Keratinocyte (primary cell): ENCODE measurements at regions not wholly inside any gene's neighbourhood (a gene's known extent, or its start where the extent isn't known, plus 50 kb on each side); places are given as distances from the start of the nearest gene placed in this dataset.

Experiments used
- DNase-seq: peaks from one replicate; pipeline ENCODE4 v3.0.0-alpha.2; 2011; ENCODE audit warnings: low read depth, missing footprints, low spot score
- FAIRE-seq: peaks from 2 replicates; lab custom pipeline; 2011; peaks lifted over from hg19 to GRCh38; lab: Jason Lieb, UNC
- H2AFZ ChIP-seq: 2 replicates; pipeline ENCODE4 v1.6.0; 2012; ENCODE audit warnings: low read length, control low read depth, inconsistent platforms; ENCODE audit not compliant: control insufficient read depth
- H3K27ac ChIP-seq: 2 replicates; pipeline ENCODE4 v1.5.1; 2011; ENCODE audit warnings: low read length; ENCODE audit not compliant: control insufficient read depth, insufficient read depth
- H3K27me3 ChIP-seq: 3 replicates; pipeline ENCODE4 v1.6.0; 2011; ENCODE audit warnings: low read length; ENCODE audit not compliant: control insufficient read depth, insufficient read depth; ENCODE audit errors: extremely low read depth
- H3K36me3 ChIP-seq, 2 experiments: 2 replicates in 1 of 2; 3 replicates in 1 of 2; pipeline ENCODE4 v1.5.1; 2011; ENCODE audit warnings: low read length in 2 of 2, mild to moderate bottlenecking in 1 of 2; ENCODE audit not compliant: control insufficient read depth in 2 of 2, insufficient read depth in 2 of 2; ENCODE audit errors: extremely low read depth in 1 of 2
- H3K4me1 ChIP-seq: 3 replicates; pipeline ENCODE4 v1.5.1; 2011; ENCODE audit warnings: low read length; ENCODE audit not compliant: control insufficient read depth, insufficient read depth; ENCODE audit errors: extremely low read depth
- H3K4me2 ChIP-seq: 3 replicates; pipeline ENCODE4 v1.6.0; 2011; ENCODE audit warnings: low read depth, low read length; ENCODE audit not compliant: control insufficient read depth, insufficient read depth; ENCODE audit errors: extremely low read depth
- H3K4me3 ChIP-seq, 3 experiments: fragments of 200-600 bp in 1 of 3; sonication (generic) in 1 of 3; 2 replicates in 2 of 3; 3 replicates in 1 of 3; pipeline ENCODE4 v1.5.1; 2011 to 2016; ENCODE audit warnings: low read length in 3 of 3, mild to moderate bottlenecking in 3 of 3, control low read depth in 2 of 3, inconsistent platforms in 1 of 3, low read depth in 1 of 3, mixed read lengths in 1 of 3, mixed run types in 1 of 3, moderate library complexity in 1 of 3; ENCODE audit not compliant: control insufficient read depth in 2 of 3, insufficient read depth in 2 of 3; ENCODE audit errors: extremely low read depth in 1 of 3
- H3K79me2 ChIP-seq: 2 replicates; pipeline ENCODE4 v1.6.0; 2012; ENCODE audit warnings: low read length; ENCODE audit not compliant: control insufficient read depth, insufficient read depth
- H3K9ac ChIP-seq: 3 replicates; pipeline ENCODE4 v1.6.0; 2011; ENCODE audit warnings: low read length; ENCODE audit not compliant: control insufficient read depth, insufficient read depth; ENCODE audit errors: extremely low read depth
- H3K9me1 ChIP-seq: 3 replicates; pipeline ENCODE4 v1.6.0; 2011; ENCODE audit warnings: low read length; ENCODE audit not compliant: control insufficient read depth, insufficient read depth; ENCODE audit errors: extremely low read depth
- H3K9me3 ChIP-seq: 2 replicates; pipeline ENCODE4 v1.5.1; 2012; ENCODE audit warnings: low read depth, low read length; ENCODE audit not compliant: control insufficient read depth
- H4K20me1 ChIP-seq: 3 replicates; pipeline ENCODE4 v1.6.0; 2011; ENCODE audit warnings: low read length; ENCODE audit not compliant: control insufficient read depth, insufficient read depth; ENCODE audit errors: extremely low read depth
- EZH2 ChIP-seq: IDR thresholded peaks from one replicate; pipeline ENCODE4 v1.6.1; 2012; ENCODE audit warnings: inconsistent platforms, mild to moderate bottlenecking, low read length, moderate library complexity
- dilution Hi-C: fragments of 300-500 bp; cut with MboI; formaldehyde crosslinking; loops from one replicate; pipeline ENCODE4 v1.7.0; 2020; ENCODE audit warnings: low sequenced_read_pairs; ENCODE audit not compliant: extremely low pct_ligation_motif_present
- TF ChIP-seq, protein P1 (sequence below), 3 experiments: IDR thresholded peaks in 1 of 3; conservative IDR thresholded peaks in 1 of 3; optimal IDR thresholded peaks in 1 of 3; 2 replicates in 2 of 3; 3 replicates in 1 of 3; pipeline versions ENCODE3 to v1.5.1; 2011; ENCODE audit warnings: low read length in 3 of 3, mild to moderate bottlenecking in 3 of 3, moderate library complexity in 2 of 3, control low read depth in 1 of 3, inconsistent platforms in 1 of 3; ENCODE audit not compliant: insufficient read depth in 2 of 3; ENCODE audit errors: extremely low read depth in 1 of 3

DNA sequence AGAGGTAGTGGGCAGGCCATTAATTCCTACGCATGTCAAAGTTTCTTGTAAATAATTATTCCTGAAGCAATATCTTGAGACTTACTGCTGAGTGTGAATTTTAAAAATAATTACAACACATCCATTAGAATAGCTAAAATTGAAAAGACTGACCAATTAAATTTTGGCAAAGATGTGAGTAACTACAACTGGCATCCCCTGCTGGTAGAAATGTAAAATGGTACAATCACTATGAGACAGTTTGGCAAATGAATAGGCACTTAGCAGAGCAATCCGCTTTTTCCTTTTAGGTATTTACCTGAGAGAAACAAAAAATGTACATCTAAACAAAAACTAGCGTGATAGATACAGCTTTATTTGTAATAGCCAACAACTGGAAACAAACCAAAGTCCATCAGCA, 798.9 kb downstream of the BRINP3 start:
- no peaks in the 10 kb centered on the region for H3K79me2 ChIP-seq
- dilution Hi-C loops, result no loop called here
- no peak for FAIRE-seq
- no peaks in the 10 kb centered on the region for H3K36me3 ChIP-seq
- no peak overlapping the region for H3K9ac ChIP-seq
- no peaks in the 10 kb centered on the region for H3K4me1 ChIP-seq
- no peak for TF ChIP-seq EZH2
- TF ChIP-seq, protein P1, sequence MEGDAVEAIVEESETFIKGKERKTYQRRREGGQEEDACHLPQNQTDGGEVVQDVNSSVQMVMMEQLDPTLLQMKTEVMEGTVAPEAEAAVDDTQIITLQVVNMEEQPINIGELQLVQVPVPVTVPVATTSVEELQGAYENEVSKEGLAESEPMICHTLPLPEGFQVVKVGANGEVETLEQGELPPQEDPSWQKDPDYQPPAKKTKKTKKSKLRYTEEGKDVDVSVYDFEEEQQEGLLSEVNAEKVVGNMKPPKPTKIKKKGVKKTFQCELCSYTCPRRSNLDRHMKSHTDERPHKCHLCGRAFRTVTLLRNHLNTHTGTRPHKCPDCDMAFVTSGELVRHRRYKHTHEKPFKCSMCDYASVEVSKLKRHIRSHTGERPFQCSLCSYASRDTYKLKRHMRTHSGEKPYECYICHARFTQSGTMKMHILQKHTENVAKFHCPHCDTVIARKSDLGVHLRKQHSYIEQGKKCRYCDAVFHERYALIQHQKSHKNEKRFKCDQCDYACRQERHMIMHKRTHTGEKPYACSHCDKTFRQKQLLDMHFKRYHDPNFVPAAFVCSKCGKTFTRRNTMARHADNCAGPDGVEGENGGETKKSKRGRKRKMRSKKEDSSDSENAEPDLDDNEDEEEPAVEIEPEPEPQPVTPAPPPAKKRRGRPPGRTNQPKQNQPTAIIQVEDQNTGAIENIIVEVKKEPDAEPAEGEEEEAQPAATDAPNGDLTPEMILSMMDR (optimal IDR thresholded peaks at IDR 0.05 in 1 of 3, IDR thresholded peaks at IDR 0.05 in 1 of 3, conservative IDR thresholded peaks at IDR 0.05 in 1 of 3; ENCODE audit: extremely low read depth in 1 of 3, insufficient read depth in 2 of 3, low read length in 3 of 3), result peak in 1 of 3 experiments; percentile 61
- no peaks in the 10 kb centered on the region for H3K9me3 ChIP-seq
- H3K4me3 ChIP-seq, result no peak overlapping the region
- no peak overlapping the region for H3K27ac ChIP-seq
- no peak for DNase-seq
- no peak overlapping the region for H2AFZ ChIP-seq
- H3K27me3 ChIP-seq, result no peaks in the 10 kb centered on the region
- H3K9me1 ChIP-seq, result no peaks in the 10 kb centered on the region
- H3K4me2 ChIP-seq, result no peak overlapping the region
- no peaks in the 10 kb centered on the region for H4K20me1 ChIP-seq

DNA sequence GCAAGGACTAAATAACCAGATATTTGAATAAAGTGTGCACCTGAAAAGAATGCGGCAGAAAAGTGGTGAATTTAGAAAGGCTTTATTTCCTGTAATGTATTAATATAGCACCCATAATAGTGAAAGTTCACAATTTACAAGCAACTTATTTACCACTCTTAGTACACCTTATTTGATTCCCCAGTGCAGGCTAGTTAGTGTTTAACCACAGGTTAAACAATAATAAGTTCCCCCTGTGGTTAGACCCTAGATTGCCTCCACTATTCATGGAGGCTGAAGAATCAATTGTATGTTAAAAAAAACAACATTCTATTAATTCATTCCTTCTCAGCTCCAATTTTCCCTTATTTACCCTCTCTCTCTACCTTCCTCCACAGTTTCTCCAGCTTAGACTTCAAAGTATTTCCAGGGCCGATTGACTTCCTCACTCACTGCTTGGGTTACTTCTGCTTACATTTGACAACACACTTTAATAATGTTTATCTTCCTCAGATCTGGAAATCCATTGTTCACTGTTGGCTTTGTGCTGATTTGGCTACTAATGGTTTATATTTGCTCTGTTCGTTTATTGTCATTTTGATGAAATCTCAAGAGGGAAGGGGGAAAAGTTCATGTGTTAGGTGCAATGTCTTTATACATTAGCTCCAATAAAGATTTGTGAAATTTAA, 796.3 kb downstream of the BRINP3 start:
- Histone ChIP-seq H3K4me2 (no peak overlapping the region), H3K4me3 (no peak overlapping the region), H3K4me1 (no peaks in the 10 kb centered on the region), H3K9me3 (no peaks in the 10 kb centered on the region), H3K9ac (no peak overlapping the region), H3K27me3 (no peaks in the 10 kb centered on the region), H3K79me2 (no peaks in the 10 kb centered on the region), H4K20me1 (no peaks in the 10 kb centered on the region), H3K27ac (no peak overlapping the region), H2AFZ (no peak overlapping the region), H3K36me3 (no peaks in the 10 kb centered on the region), H3K9me1 (no peaks in the 10 kb centered on the region)
- dilution Hi-C loops, result no loop called here
- TF ChIP-seq, protein P1 (optimal IDR thresholded peaks at IDR 0.05 in 1 of 3, IDR thresholded peaks at IDR 0.05 in 1 of 3, conservative IDR thresholded peaks at IDR 0.05 in 1 of 3; ENCODE audit: extremely low read depth in 1 of 3, insufficient read depth in 2 of 3, low read length in 3 of 3), result no peak
- no peak for TF ChIP-seq EZH2
- FAIRE-seq (no peak), DNase-seq (no peak)
